Activated naive CD4-positive, alpha-beta T cell treated with anti-CD3 and anti-CD28 coated beads, Interleukin-2, amount 50 U/mL, for 72 hours (primary cell): ENCODE measurements at regions not wholly inside any gene's neighbourhood (a gene's known extent, or its start where the extent isn't known, plus 50 kb on each side); places are given as distances from the start of the nearest gene placed in this dataset.
"Not testable (repeated sequence)": the region's sequence is repeated elsewhere in the genome, so short reads cannot be mapped to it uniquely, and the experiment has no call there.

Experiments used
- ATAC-seq, 2 donors: fragments of 150-1000 bp; cut with Tn5 transposase; 2 replicates each; pipeline ENCODE4 v1.10.0; 2021; ENCODE audit warnings: mild to moderate bottlenecking in 2 of 2, moderate library complexity in 2 of 2
- DNase-seq, 2 donors: peaks; one replicate each; pipeline ENCODE4 v3.0.0; 2021 to 2022; ENCODE audit warnings: low spot score in 2 of 2
- H3K27ac Mint-ChIP-seq, 2 donors: one replicate each; pipeline ENCODE4 v1.8.0; 2022; ENCODE audit warnings: mild to moderate bottlenecking in 2 of 2, mixed read lengths in 2 of 2
- H3K36me3 Mint-ChIP-seq, 2 donors: one replicate each; pipeline ENCODE4 v1.8.0; 2022; ENCODE audit warnings: mixed read lengths in 2 of 2
- H3K9me3 Mint-ChIP-seq, 2 donors: one replicate each; pipeline ENCODE4 v1.8.0; 2022; ENCODE audit warnings: mixed read lengths in 2 of 2

DNA sequence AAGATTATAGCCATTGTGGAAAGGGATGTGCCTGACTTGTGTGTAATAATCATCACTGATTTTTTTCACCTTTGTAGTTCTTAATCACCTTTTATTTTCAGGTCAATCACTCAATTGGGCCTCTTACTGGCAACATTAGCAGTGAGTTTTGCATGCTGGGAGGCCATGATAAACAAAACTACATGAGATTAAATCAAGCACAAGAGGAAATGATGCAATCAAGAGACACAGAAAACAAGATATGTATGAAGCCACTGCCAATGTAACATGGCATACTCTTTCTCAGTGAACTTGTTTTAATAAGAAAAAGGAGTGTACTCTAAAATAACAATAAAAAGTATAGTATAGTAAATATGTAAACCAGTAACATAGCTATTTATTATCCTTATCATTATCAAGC lies 69.9 kb upstream of the FSIP2 start:
- no peaks in the 10 kb centered on the region for H3K36me3 Mint-ChIP-seq
- peaks cover 6% of the 10 kb centered on the region in 2 donors for H3K9me3 Mint-ChIP-seq
- ATAC-seq (no peak), DNase-seq (no peak)
- H3K27ac Mint-ChIP-seq = no peak overlapping the region

DNA sequence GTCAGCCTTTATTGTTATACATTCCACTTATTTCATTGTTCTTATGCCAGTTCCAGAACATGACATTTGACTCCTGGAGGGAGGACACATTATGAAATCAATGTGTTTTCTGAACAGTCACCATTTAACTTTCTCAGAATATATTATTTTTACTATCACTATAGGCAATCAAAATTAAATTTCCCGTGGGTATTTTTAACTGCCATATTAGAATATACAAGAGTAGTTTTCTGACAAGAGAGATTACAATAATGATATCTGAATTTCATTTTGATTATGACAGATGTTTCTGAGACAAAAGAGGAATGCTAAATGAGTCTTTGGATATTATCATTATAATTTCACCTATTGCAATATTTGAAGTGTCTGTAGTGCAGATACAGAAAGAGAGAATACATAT lies 64.4 kb upstream of the FSIP2 start:
- no peaks in the 10 kb centered on the region for H3K9me3 Mint-ChIP-seq
- H3K27ac Mint-ChIP-seq = no peak overlapping the region
- no peaks in the 10 kb centered on the region for H3K36me3 Mint-ChIP-seq
- DNase-seq = no peak
- no peak for ATAC-seq

DNA sequence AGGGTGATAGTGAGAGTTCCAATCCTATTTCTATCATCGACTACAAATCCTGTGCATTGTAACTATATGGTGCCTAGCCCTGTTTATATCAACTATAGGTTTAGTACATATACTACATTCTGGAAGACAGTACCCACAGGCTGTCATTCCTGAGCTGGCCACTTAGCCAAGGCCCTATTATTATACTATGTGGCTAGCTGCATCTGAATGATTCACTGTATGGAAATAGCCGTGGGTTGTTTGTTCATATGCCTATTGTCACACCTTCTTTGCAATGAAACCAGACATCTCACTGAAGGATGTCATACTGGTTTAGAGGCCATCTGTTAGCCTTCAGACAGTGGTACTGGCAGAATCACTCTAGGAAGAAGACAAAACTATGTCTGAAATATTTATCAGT lies 62.3 kb upstream of the FSIP2 start:
- Mint-ChIP-seq H3K9me3 (no peaks in the 10 kb centered on the region), H3K36me3 (no peaks in the 10 kb centered on the region), H3K27ac (no peak overlapping the region)
- ATAC-seq = no peak
- no peak for DNase-seq

DNA sequence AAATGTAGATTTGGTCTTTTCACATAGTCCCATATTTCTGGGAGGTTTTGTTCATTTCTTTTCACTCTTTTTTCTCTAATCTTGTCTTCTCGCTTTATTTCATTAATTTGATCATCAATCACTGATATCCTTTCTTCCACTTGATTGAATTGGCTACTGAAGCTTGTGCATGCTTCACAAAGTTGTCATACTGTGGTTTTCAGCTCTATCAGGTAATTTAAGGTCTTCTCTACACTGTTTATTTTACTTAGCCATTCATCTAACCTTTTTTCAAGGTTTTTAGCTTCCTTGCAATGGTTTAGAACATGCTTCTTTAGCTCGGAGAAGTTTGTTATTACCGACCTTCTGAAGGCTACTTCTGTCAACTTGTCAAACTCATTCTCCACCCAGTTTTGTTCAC lies 51.6 kb upstream of the FSIP2 start:
- H3K27ac Mint-ChIP-seq, DNase-seq, ATAC-seq, H3K36me3 Mint-ChIP-seq: not testable (repeated sequence)
- peaks cover 7 to 32% of the 10 kb centered on the region in 2 donors for H3K9me3 Mint-ChIP-seq

DNA sequence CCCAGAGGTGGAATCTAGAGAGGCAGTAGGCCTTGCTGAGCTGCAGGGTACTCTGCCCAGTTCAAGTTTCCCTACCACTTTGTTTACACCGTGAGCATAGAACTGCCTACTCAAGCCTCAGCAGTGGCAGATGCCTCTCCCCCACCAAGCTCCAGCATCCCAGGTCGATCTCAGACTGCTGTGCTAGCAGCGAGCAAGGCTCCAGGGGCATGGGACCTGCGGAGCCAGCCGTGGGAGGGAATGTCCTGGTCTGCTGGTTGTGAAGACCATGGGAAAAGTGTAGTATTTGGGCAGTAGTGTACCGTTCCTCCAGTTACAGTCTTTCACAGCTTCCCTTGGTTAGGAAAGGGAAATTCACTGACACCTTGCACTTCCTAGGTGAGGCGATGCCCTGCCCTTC lies 50.6 kb upstream of the FSIP2 start:
- Mint-ChIP-seq H3K27ac (no peak overlapping the region), H3K9me3 (peaks cover 10 to 39% of the 10 kb centered on the region in 2 donors)
- no peak for DNase-seq

More for the DNA sequence above, 50.6 kb upstream of the FSIP2 start:
- H3K36me3 Mint-ChIP-seq = no peaks in the 10 kb centered on the region
- ATAC-seq = no peak
